Gastroesophageal sphincter (tissue), 3 donors: ENCODE measurements at regions not wholly inside any gene's neighbourhood (a gene's known extent, or its start where the extent isn't known, plus 50 kb on each side); places are given as distances from the start of the nearest gene placed in this dataset.

Source experiments
- CTCF ChIP-seq, 4 experiments: fragments of 200-600 bp in 2 of 4; fragments of 450-650 bp in 2 of 4; sonication (generic) in 1 of 4; IDR thresholded peaks; one replicate each; pipeline ENCODE4 v1.5.1; 2017 to 2019; ENCODE audit warnings: antibody characterized with exemption in 4 of 4, mild to moderate bottlenecking in 2 of 4, moderate library complexity in 2 of 4
- EP300 ChIP-seq: sonication (generic); formaldehyde crosslinking; IDR thresholded peaks from one replicate; pipeline ENCODE4 v1.6.1; 2017; ENCODE audit warnings: antibody characterized with exemption, mild to moderate bottlenecking
- POLR2AphosphoS5 ChIP-seq: sonication (generic); formaldehyde crosslinking; IDR thresholded peaks from one replicate; pipeline ENCODE4 v1.6.1; 2017; ENCODE audit warnings: antibody characterized with exemption

GRCh38 chr12:17334784-17335183 lies 728.8 kb upstream of the LMO3 start:
- TF ChIP-seq POLR2AphosphoS5: no peak
- no peak for TF ChIP-seq CTCF (IDR thresholded peaks at IDR 0.05)
- no peak for TF ChIP-seq EP300
